Activated CD4-positive, alpha-beta T cell treated with anti-CD3 and anti-CD28 coated beads, Interleukin-2, amount 50 U/mL, for 16 hours (primary cell): ENCODE measurements at regions not wholly inside any gene's neighbourhood (a gene's known extent, or its start where the extent isn't known, plus 50 kb on each side); places are given as distances from the start of the nearest gene placed in this dataset.
"Not testable (repeated sequence)": the region's sequence is repeated elsewhere in the genome, so short reads cannot be mapped to it uniquely, and the experiment has no call there.

ENCODE experiments used
- DNase-seq: peaks from one replicate; pipeline ENCODE4 v3.0.0-alpha.2; 2020

DNA sequence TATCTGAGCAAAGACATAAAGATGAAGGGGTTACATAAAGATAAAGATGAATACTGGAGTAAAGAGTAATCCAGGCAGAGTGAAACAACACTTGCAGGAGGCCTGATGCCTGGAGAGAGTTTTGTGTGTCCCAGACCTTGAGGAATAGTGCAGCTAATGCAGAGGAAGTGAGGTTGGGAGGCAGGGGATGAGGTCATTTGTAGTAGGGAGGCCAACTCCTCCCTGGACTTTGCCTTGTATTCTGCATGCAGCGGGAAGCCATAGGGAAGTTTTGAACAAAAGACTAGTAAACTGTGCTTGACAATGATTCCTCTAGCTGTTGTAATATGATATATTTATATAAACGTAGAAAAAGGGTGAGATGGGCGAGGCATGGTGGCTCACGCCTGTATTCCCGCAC is 356.6 kb downstream of the KCNJ2 start:
- DNase-seq = no peak

DNA sequence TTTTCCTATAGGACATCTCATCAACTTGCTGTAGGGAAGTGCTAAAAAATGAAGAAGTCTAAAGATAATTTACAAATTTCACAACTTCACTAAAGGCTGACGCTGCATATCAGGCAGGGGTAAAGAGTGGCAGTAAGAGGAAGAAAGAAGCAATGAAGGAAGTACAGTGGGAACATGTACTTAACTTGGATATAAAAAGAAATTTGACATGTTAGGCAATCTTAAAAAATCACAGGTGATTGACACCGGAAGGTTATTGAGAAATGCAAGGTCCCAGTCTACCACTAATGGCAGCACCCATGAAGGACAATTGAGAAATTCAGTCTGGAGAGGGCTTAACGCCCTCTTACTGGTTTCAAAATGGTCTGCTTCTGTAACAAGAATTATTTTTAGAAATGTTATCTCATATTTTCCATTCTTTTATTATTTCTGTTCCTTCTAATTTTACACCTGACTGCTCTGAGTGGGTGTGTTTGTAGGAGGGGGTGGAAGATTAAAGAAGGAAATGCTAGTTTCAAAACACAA is 358.1 kb downstream of the KCNJ2 start:
- no peak for DNase-seq

GRCh38 chr17:70533427-70533826 is 364.1 kb downstream of the KCNJ2 start:
- no peak for DNase-seq

- DNase-seq = no peak
Observed at GRCh38 chr17:70535986-70536385, 366.7 kb downstream of the KCNJ2 start.

DNA sequence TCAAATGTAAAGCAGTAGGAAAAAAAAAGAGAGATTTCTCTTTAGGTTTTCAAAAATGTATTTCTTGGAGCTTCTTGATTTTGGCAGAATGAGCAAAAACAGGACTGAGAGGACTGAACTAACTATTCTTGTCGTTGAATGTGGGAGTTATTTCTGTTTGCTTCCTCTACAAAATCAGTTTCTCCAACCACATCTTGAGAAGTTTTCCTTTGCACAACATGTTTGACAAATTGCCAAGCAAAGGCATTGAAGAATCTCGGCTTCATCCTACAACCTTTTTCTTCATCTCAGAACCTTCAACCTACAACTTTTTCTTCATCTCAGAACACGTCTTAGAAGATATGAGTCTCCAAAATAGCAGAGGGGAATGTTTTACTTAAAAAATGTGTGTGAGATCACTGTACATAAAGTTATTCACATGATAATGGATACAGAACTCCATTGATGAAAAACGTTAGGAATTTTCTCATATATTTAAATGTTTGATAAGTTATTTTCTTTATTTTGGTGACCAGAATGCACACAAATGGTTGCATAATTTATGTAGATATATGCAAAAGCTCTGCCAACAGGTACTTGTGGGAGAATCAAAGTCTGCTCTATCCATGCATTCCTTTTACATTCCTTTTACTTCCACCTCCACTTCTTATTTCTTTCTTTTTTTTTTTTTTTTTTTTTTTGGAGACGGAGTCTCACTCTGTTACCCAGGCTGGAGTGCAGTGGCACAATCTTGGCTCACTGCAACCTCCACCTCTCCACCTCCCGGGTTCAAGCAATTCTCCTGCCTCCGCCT is 370.0 kb downstream of the KCNJ2 start:
- DNase-seq = no peak

- DNase-seq = no peak
Observed at GRCh38 chr17:70542876-70543275, 373.5 kb downstream of the KCNJ2 start.

GRCh38 chr17:70544317-70544716 is 375.0 kb downstream of the KCNJ2 start:
- DNase-seq = no peak

- peak; percentile 16 for DNase-seq
Observed at GRCh38 chr17:70552230-70552981, 383.1 kb downstream of the KCNJ2 start.

DNA sequence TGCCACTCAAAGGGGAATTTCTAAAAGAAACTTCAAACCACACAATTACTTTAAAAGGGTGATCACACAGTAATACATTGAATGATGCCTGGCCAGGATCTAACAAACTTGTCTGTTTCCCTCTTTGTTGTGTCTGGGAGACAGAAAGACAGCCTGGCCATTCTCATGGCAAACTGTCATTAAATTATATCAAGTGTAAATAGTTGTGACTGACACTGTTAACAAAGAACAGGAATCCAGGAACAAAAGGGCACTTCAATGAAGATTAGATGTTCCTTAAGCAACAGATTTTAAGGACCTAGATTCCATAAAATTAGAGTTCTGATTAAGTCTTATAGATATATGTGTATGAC is 383.6 kb downstream of the KCNJ2 start:
- DNase-seq = no peak

DNA sequence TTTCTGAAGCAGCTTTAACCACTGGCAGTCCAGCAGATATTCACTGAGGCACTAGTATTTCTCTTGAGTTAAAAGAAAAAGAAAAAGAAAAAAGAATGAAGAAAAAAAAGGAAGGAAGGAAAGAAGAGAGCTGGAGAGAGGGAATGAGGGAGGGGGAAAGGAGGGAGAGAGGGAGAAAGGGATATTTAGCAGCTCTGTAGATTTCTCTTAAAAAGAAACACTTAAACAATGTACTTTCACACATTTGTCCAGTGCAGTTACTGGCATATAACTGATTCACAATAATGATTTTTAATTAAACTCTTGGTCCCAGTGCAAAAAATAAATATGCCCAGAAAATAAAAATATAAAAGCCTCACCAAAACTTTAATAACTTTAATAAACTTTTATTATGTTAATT is 386.4 kb downstream of the KCNJ2 start:
- DNase-seq = no peak

DNA sequence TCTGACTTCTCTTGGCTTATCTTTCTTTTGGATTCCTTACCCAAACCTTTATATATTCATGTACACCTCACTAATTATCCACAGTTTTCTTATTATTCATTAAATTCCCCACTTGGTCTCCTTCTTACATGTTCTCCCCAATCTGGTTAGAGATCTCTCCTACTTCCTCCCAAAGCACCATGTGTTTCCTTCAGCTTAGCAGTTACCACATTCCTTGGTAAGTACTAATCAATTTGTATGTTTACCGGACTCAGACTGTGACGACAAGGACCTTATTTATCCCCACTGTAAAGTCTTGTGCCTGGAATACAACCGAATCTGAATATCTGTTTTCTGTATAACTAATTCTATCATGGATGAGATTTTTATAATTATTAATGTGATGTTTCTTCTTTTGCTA is 389.5 kb downstream of the KCNJ2 start:
- DNase-seq = no peak

DNA sequence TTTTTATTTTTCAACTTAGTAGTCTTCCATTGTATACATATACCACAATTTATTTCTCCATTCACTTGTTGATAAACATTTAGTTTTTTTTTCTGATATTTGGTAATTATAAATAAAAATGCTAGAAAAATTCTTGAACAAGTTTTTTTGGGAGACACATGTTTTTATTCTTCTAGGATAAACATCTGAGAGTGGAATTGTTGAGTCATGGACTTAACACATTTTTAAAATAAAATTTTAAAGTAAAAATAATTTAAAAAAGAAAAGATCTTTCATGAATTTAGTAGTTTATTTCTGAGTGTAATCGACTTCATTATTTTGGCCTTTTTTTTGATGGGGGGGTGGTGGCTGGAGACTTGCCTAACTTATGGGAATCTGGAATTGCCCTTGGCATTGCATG is 391.1 kb downstream of the KCNJ2 start:
- no peak for DNase-seq

DNA sequence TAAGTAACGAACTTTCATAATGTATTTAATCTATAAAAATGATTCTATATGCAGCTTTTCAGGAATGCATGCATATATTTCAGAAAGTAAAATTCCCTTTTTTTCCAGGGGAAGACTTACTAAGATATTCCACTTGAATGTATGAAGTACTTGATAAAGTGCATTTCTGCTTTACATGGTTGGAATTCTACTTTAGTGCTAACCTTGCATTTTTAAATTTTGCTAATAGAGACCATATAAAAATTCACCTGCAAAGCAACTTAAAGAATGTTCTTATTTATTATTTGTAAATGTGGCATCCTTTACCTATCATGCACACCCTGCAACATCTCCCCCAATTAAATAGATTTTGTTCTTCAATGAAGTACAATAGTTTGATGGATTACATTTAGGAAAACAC is 392.8 kb downstream of the KCNJ2 start:
- no peak for DNase-seq

- DNase-seq = no peak
Observed at GRCh38 chr17:70563281-70563820, 394.0 kb downstream of the KCNJ2 start.

- no peak for DNase-seq
Observed at GRCh38 chr17:70564006-70564620, 394.8 kb downstream of the KCNJ2 start.

DNA sequence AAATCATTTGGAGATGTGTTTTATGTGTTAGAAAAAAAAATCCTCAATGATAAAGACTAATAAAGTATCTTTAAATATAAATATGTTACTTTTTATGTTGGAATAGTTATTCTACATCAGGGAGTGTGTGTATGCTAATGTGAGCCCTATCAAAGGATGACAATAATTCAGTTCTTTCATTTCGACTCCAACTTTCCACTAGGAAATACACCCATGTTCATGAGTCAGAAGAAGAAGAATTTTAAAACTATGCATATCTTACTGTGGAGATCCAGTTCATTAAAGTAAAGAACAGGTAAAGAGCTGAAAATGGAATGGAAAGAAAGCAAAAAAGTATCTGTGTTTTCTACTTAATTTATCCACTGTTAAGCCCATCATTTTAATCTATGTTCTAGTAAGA is 399.8 kb downstream of the KCNJ2 start:
- DNase-seq = no peak

- no peak for DNase-seq
Observed at GRCh38 chr17:70577456-70577855, 408.1 kb downstream of the KCNJ2 start.

DNA sequence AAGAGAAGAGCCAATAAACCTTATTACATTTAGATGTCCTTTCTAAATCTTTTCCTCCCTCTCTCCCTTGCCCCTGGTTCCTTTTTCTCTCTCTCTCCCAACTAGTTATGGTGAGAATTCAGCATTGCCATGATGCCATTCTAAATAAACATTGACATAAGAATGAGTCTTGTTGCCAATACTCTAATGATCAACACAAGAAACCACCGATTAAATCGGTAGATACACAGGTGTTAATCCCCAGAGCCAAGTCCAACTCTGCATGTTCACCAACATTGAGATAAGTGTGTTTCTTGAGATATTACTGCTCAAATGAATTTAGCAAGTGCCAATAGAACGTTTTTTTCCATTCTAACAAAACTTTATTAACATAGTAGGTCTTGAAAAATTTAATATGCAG is 412.1 kb downstream of the KCNJ2 start:
- DNase-seq = no peak

DNA sequence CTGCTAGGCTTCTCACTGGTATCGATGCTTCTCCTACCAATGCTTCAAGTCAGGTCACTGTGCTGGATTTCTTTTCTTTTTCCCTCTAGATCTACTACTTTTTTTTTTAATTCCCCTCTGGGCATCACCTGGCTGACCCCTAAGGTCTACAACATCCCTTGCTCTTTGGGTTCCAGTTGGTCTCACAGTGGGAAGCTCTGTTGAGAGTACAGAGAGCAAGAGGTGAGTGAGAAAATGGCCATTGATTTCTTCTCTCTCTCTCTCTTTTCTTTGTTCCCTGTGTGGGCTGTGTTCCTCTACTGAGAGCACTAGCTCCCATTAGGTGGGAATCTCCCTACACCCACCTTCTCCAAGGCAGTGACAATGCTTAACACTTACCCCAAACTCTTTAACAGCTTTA is 413.4 kb downstream of the KCNJ2 start:
- DNase-seq = no peak

DNA sequence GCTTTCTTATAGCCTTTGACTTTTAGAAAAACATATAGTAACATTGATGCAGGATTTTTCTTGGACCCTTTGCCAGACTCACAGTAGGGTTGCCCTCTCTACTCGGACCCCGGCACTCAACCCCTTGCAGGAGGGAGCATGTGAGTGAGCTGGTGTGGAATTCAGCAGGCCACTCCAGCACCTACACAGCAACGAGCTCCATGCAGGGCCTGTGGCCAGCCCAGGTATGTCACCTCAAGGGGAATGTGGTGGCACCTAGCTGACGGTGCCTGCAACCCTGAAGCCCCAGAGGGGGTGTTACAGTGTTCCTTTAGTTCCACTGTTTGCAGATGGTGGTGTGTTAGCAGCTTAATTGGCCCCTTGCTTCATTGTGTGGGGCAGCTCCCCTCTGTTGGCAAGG is 414.9 kb downstream of the KCNJ2 start:
- no peak for DNase-seq

DNA sequence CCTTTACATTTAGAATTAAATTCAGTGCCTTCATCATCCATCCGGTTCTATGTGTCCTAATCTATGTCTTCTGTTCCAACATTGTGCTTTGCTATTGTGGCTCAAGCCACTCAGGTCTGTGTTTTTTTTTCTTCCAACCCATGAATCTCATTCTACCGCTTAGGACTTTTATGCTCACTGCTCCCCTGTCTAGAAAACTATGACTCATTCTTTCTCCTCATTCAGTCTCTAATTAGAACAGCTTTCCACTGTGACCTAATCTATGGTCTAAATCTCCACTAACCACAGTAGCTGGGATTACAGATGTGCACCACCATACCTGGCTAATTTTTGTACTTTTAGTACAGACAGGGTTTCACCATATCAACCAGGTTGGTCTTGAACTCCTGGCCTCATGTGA is 418.7 kb downstream of the KCNJ2 start:
- no peak for DNase-seq

GRCh38 chr17:70597774-70598173 is 428.4 kb downstream of the KCNJ2 start:
- DNase-seq = no peak

DNA sequence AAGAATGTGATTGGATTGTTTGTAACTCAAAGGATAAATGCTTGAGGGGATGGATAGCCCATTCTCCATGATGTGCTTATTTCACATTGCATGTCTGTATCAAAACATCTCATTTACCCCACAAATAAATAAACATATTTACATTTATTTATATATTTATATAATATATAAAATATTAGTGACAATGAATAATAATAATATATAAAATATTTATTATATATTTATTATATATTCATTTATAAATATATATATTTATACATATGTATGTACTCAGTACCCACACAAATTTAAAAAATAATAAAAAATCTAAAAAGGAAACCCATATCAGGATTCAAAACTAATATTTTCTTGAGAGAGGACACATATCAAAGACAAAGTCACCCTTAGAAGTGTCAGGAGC is 429.9 kb downstream of the KCNJ2 start:
- DNase-seq = no peak

GRCh38 chr17:70599945-70600344 is 430.6 kb downstream of the KCNJ2 start:
- not testable (repeated sequence) for DNase-seq
